Effector CD8-positive, alpha-beta T cell (primary cell): ENCODE measurements at regions not wholly inside any gene's neighbourhood (a gene's known extent, or its start where the extent isn't known, plus 50 kb on each side); places are given as distances from the start of the nearest gene placed in this dataset.
"Not testable (repeated sequence)": the region's sequence is repeated elsewhere in the genome, so short reads cannot be mapped to it uniquely, and the experiment has no call there.

Experiments
- DNase-seq: peaks from one replicate; lab custom pipeline; 2025; lab: John Stamatoyannopoulos, UW

DNA sequence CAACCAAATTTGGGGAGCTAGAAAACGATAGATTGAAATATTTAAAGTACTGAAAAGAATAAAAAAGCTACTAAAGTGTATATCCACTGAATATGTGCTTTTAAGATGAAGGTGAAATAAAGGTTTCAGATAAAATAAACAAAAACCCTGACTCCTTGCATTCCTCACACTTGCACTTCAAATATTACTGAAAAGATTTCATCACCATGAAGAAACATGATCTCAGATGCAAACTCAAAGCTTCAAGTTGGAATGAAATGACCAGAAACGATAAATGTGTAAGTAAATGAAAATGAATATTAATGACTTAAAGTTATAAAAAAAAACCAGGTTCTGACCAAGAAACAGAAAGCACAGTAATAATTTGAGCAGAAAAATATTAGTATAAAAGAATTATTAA lies 1246.0 kb upstream of the ACVR2A start:
- DNase-seq: no peak

DNA sequence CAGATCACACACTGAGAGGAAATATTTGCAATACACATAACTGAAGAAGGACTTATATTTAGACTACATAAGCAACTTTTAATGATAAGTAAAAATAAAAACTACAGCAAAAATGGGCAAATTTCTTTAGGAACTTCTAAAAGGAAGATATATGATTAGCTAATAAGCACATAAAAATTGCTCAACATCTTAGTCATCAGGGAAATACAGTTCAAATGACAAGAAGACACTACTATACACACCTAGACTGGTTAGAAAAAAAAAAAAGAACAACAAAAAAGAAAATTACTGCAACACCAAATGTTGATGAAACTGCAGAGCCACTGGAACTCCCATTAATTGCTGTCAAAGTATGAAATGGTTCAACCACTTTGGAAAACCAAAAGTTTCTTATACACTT lies 1247.5 kb upstream of the ACVR2A start:
- DNase-seq: no peak

DNA sequence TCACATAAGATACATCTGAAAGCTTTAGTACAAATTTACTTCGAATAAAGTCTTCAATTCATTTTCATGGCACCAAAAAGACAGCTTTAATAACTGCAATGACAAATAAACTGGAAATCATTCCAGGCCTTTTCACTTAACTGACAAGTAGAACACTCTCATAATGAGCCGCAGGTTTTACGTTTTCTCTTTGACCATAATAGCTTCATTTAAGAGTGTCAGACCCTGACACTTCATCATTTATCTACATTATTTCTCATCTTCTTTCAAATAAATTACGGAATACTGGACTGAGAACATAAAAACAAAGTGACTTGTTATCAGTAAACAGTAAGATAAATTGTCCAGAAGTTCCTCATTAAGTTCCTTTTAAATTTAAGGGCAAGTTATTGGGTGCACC lies 1252.9 kb upstream of the ACVR2A start:
- no peak for DNase-seq

DNA sequence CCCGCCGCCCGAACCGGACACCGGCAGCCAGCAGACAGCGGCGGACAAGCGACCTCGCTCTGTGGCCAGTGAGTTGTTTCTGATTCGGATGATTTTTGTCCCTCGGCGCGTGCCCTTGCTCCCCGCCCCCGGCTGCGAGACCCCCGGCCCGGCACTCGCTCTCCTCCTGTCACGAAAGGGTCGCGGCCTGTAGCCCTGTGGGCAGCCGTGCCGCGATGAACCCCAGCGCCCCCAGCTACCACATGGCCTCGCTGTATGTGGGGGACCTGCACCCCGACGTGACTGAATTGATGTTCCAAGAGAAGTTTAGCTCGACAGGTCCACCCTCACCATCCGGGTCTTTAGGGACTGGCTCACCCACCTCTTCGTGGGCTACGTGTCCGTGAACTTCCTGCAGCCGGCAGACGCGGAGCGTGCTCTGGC lies 1257.5 kb upstream of the ACVR2A start:
- no peak for DNase-seq

DNA sequence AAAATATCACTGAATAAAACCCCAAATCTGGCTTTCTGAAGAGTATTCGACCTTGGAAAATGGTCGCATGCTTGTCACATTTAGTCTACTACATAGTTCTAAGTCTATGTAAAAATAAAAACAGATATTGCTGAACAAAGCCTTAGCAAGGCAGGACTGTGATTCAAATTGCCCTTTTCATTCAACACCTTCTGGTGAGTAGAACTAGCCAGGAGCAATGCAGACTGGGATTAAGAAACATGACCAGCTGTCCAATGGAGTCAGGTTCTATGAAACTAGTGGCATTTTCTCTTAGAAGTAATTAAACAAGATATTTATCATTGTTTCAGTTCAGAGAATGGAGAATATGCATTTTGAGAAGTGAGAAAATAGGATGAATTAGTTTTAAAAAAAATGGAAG lies 1260.5 kb upstream of the ACVR2A start:
- no peak for DNase-seq

DNA sequence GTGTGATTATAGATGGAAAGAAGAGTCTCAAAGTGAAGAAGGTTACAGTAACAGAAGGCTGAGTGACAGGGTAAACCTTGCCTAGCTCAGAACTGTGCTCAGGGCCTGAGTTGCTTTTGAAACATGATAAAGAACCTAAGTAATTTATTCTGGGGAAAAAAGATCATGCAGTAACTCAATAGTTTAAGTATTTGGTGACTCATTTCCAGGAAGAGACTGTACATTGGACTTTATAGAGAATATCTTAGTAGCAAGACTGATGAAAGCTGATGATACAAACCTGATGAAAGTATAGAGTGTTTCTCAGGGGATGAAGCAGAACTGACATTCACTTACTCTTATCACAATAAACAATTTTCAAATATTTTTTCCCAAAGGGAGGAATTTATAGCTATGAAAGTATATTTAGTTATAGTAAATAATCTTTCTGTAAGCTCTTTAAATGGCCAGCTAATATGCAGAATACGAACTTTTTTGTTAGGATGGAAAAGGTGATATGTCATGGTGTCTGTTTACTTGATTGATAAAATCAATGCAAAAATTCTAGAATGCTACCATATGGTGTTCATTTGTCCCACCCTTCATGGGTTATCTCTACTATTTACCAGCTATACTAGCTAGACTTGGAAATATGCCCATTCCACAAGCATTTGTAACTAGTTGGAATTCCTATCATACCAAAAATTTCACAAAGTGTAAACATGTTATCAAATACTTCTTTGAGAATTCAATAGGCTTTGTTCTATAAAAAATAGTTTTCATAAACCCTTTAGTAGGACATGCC lies 1265.5 kb upstream of the ACVR2A start:
- no peak for DNase-seq

DNA sequence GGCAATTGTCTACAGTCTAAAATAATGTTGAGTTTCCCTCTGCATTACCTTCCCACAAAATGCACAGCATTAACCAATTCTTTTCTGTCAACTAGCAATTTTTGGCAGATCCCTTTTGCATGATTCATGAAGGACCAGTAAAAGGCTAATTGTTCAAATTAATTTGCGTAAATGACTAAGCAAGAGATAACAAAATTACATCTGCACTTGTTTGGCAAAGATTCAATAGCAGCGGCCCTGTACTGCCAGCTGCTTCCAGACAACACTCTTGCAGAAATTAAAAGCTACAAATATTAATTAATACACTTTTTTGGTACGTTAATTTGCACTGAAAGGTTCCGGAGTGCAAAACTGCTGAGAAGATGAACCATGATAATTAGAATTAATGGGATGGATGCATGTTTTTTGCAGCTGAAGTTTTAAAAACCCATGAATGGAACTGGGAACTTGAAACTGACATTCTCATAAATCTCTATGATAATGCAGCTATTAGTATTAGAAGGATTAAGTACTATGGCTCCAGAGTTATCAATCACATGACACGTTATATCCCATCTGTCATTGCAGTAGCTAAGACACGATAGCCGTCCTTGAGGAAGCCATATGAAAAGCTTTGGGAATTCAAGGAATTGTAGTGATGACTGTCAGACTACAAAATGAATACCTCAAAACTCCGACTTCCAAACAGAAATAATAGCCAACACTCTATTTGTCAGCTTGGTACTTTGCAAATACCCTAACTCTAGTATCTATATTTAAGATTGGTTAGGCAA lies 1268.3 kb upstream of the ACVR2A start:
- DNase-seq: no peak

DNA sequence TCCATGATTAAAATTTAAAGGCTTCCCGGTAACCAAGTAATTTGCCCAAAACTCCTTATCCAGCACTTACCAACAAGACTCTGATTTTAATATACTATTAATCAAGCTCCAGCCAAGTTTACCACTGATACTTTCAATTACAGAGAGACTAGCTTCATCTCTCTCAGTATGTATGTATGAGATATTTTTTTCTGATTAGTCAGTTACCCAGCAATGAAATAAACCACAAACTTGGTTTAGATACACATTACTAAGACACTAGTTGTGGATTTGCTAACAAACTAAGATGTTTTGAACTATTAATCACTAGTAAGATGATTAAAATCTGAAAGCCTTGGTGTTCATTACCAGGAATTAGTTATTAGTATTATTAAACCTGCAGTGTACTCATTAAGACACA lies 1272.2 kb upstream of the ACVR2A start:
- DNase-seq: no peak

DNA sequence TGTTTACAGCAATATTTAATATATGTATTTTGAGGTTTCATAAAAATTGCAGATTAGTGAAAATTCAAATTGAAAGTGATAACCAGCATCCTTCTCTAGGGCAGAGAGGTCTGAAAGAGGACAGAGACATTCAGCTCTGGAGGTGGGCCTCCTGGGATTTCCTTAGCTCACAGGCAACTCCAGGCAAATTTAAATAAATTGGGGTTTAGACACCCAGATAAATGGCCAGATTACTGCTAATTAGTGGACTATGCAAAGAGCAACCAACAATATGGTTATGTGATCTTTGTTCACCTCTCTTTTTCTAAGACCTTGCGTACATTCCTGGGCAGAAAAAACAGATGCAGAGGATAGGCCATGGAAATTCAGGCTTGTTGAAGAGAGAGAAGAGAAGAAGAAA lies 1282.8 kb upstream of the ACVR2A start:
- no peak for DNase-seq

DNA sequence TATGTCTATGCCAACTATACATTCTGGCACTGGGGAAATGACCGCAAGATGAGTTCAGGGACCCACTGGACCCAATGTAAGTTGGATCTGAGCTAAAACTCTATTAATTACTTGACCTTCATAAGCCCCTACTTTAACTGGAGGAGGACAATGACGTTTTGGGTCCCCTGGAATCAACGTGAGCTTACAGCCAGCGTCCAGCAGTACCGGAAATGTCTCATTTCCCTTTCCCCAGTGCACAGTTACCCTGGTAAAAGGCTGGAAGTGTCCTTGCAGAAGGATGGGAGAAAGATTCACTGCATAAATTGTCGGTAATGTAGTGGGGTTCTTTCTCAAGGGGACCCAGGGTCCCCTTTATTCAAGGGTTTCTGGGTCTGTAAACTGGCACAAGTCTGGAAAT lies 1297.6 kb upstream of the ACVR2A start:
- DNase-seq: no peak

DNA sequence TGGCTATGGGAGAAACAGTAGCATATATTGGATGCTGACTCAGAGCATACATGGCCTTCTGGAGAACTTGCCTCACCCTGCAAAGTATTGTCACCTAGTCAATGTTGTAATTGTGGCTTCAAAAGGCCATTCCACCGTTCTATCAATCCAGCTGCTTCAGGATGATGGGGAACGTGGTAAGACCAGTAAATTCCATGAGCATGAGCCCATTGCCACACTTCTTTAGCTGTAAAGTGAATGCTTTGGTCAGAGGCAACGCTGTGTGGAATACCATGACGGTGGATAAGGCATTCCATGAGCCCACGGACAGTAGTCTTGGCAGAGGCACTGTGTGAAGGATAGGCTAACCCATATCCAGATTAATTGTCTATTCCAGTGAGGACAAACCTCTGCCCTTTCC lies 1300.1 kb upstream of the ACVR2A start:
- no peak for DNase-seq

DNA sequence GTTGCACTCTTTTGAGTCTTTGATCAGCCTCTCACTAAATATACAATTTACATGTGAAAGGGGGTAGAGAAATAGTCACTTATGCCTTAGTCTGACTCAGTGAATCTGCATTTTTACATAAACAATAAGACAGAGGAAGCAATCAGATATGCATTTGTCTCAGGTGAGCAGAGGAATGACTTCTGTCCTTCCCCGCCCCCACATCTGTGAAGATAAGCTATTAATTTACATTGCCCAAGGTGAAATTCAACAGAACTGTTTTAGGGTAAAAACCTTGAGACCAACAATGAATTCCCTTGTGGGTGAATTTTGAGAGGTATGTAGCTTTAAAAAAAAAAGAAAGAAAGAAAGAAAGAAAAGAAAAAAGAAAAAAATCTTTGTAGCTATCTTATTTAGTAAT lies 1302.9 kb upstream of the ACVR2A start:
- DNase-seq: no peak

DNA sequence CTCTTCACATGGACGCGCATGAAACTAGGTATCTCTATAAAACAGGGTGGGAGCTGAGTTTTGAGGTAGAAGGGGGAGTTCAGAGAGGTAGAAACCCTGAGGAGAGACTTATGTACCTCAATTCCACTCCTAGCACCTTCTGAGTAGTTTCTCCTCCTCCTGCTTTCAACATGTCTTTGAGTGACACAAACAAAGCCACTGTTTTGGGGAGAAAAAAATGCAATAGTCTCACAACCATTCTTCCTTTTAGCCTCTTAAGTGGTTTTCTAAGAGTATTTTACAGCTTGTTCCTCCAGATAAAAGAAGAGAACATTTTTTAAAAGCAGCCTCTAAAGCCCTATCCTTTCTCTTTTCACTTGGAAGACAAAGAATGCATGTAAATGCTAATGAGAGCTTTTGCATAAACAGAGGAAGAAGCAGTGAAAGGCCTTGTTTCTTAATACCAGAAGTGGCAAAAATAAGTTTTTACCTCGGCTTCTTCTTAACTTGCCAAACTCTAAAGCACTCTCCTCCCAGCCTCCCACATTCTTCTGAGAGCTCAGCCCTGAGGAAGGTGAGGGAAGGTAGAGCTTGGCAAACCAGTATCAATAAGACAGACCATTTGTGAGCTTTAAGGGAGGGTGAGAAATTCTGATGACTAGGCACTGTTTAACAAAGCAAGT lies 1304.4 kb upstream of the ACVR2A start:
- no peak for DNase-seq

DNA sequence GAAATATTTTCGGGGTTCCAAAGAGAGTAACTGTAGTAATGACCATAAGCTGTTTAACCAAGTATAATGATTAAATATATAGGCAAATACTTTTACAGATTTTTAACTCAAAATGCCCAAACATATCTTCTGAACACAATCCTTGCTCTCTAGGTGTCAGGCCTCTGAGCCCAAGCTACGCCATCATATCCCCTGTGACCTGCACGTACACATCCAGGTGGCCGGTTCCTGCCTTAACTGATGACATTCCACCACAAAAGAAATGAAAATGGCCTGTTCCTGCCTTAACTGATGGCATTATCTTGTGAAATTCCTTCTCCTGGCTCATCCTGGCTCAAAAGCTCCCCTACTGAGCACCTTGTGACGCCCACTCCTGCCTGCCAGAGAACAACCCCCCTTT lies 1305.1 kb upstream of the ACVR2A start:
- not testable (repeated sequence) for DNase-seq

DNA sequence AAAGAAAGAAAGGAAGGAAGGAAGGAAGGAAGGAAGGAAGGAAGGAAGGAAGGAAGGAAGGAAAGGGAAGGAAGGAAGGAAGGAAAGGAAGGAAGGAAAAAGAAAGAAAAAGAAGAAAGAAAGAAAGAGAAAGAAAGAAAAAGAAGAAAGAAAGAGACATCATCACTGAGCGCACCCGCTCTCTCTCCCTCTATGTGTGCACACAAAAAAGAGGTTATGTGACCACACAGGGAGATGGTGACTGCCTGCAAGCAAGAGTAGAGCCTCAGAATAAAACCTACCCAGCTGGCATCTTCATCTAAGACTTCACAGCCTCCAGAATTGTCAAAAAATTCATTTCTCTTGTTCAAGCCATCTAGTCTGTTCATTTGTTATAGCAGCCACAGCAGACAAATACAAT lies 1307.4 kb upstream of the ACVR2A start:
- DNase-seq: no peak

DNA sequence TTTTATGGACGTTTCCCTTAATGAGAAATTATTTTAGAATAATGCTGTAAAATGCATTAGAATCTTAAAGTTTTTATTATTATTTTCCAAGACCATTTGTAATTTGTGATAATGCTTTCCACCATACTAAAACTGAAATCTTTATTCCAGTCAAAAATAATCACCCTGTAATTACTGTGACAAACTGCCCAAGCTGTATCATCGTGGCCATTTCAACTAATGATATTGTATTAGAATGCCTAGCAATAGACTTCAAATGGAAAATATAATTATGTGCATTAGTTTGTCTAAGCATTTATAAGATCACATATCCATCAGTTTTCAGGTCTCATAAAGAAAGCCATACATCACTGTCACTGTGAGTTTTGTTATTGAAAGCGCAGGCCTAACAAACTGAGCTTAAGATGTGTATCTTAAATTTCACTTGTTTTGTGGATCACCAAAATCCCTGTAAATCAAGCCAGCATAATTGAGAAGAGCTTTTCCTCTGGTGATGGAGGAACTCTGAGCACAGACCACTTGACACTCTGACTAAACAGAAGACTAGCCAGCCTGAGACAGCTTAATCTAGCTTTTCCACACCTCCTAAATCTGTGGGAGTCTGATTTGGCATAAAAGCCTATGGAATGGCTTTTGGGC lies 1312.2 kb upstream of the ACVR2A start:
- no peak for DNase-seq

DNA sequence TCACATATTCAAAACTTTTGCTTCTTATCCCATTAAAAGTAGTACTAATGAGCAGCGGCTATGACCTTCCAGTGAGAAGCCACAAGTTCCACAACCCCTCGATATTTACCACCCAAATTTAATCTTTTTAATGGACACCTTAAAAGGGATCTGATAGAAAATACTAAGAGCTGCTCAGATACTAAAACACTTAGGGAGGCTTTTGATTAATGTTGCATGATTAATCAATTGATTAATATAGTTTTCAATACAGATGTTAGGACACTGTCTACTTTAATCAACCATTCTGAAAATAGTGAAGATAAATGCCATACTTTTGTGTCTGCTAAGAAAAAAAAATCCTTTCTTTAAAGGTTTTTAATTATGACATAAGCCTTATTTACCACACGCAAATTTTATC lies 1312.8 kb upstream of the ACVR2A start:
- DNase-seq: no peak

DNA sequence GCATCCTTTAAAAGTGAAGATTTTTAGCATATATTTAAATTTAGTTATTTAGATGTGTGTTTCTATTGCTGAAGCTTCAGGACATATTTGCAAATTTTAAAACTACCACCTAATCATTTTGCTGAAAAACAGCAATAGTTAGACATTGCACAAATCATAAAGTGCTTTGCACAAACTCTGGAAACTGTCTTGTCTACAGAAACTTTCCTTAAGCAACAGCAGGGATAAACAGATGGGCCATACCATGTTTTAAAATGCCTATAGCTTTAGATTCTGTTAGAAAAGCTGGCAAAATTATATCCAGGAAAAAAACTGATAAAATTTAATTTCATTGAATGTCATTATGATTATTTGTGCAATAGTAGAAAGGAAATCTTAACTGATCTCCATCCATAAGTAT lies 1313.9 kb upstream of the ACVR2A start:
- DNase-seq: no peak

DNA sequence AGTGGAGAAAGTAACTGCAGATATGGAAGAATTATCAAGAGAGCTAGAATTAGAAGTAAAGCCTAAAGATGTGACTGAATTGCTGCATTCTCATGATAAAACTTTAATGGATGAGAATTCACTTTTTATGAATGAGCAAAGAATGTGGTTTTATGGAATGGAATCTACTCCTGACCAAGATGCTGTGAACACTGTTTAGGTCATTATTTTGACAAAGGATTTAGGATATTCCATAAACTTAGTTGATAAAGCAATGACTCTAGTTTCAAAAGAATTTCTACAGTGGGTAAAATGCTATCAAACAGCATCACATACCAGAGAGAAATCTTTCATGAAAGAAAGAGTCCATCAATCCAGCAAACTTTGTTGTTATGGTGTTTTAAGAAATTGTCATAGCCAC lies 1317.7 kb upstream of the ACVR2A start:
- DNase-seq: no peak

DNA sequence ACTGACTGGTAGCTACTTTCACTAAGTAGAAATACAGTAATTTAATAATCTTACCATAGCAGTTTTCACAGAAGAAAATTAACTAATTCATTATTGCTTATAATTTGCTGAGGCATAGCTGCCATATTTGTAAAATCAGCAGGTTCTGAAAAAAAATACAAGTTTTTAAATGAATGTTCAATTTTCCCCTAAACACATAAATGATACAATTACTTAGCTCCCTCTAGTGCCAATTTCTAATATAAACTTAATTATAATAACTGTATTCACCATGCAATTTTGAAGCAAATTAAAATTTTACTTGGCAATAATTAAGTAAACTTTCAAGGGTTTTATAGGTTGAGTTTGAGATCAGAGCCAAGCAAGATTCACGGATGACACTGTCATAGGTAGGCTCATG lies 1321.6 kb upstream of the ACVR2A start:
- DNase-seq: no peak

DNA sequence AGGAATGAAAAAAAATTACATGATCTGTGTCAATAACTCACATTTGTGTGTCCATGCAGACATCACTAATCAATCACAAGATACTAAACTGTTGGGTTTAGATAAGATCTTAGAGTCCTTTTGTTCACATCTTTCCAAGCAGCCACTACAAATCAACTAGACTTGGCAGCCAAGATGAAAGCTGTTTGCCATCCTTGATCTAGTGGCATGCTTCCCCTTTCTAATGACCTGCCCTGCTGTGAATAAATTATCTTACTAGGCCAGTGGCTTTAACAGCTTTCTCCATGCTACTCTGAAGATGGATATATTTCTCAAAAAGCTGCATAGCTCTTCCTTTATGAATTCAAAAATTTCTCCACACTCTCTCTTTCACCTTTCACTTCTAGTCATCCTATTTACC lies 1338.0 kb upstream of the ACVR2A start:
- DNase-seq: no peak

DNA sequence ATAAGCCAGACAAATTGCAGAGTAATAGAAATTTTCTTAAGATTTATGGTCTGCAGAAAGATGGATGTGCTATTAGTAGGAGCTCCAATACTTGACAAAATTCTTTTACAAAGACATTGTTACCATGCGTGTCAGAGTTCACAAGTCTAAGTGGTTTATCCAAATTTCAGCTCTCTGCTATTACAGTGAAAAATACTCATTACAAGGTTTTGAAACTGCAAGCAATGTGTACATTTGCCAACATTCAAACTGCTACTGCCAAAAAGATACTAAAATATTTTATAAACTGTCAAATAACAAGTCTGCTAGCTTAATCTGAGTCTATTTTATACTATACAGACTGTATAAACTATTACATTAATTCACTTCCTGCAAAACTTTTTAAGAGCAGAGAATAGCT lies 1341.5 kb upstream of the ACVR2A start:
- no peak for DNase-seq

DNA sequence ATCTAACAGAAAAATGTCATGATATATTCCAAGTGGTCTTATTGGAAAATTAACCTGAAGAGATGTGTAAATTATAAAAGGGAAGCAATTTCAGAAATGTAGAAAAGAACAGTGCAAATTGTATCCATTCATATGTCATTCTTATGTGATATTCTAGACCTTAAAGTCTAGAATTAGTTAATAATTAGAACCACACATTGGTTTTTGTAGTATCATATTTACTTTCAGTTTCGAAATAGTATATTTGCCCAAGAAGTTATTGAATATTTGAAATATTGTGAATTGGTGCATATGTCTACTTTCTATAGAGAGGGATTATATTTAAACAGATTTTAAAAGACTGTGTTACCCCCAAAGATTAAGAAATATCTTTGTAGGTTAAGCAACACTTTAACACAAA lies 1348.6 kb upstream of the ACVR2A start:
- no peak for DNase-seq
